ENCODE measurements at regions not wholly inside any gene's neighbourhood (a gene's known extent, or its start where the extent isn't known, plus 50 kb on each side); places are given as distances from the start of the nearest gene placed in this dataset.

DNA sequence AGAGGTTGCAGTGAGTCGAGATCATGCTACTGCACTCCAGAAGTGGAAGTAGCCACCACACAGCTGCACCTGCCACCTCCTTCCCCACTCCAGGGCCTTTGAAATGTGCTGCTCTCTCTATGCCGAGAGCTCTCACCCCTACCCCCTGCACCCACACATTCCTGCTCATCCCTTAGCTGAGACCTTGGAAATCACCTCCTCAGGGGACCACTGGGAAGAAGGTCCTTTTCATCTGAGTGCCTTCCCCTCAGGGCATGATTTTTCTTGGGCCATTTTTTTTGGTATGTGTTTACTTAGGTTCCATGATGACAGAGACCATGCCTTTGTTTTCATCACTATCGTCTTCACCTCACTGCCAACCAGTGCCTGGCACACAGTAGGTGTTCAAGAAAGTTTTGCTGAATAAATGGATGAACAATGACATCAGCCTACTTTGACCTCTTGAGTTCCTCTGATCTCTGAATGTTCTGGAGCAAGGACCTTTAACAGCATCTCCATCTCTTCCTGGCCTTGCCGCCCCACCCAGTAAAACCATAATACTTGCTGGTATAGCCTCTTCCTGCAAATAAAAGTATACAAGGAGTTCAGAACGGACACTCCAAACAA, 166.6 kb upstream of the KLF14 start:
- TF ChIP-seq, protein P1, sequence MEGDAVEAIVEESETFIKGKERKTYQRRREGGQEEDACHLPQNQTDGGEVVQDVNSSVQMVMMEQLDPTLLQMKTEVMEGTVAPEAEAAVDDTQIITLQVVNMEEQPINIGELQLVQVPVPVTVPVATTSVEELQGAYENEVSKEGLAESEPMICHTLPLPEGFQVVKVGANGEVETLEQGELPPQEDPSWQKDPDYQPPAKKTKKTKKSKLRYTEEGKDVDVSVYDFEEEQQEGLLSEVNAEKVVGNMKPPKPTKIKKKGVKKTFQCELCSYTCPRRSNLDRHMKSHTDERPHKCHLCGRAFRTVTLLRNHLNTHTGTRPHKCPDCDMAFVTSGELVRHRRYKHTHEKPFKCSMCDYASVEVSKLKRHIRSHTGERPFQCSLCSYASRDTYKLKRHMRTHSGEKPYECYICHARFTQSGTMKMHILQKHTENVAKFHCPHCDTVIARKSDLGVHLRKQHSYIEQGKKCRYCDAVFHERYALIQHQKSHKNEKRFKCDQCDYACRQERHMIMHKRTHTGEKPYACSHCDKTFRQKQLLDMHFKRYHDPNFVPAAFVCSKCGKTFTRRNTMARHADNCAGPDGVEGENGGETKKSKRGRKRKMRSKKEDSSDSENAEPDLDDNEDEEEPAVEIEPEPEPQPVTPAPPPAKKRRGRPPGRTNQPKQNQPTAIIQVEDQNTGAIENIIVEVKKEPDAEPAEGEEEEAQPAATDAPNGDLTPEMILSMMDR (conservative IDR thresholded peaks at IDR 0.05 in 1 of 2, IDR thresholded peaks at IDR 0.05 in 1 of 2; ENCODE audit: low read depth in 1 of 2, low read length in 2 of 2) = no peak
- no peak for TF ChIP-seq EZH2 (IDR thresholded peaks at IDR 0.05; ENCODE audit: low read length, missing control alignments)
